WTC11 (cell line): ENCODE measurements at regions not wholly inside any gene's neighbourhood (a gene's known extent, or its start where the extent isn't known, plus 50 kb on each side); places are given as distances from the start of the nearest gene placed in this dataset.

Source experiments
- ATAC-seq: fragments of 200-7000 bp; cut with Tn5 transposase; 2 replicates; pipeline ENCODE4 v1.10.0; 2021; ENCODE audit warnings: mild to moderate bottlenecking, moderate library complexity
- CTCF ChIA-PET: fragments of 300-600 bp; sonication (Branson Sonifier 250); formaldehyde crosslinking; loops from one replicate; lab custom pipeline; 2021; ENCODE audit warnings: antibody characterized with exemption; lab: Charles Lee
- POLR2A ChIA-PET: fragments of 350-600 bp; sonication (Branson Sonifier 250); formaldehyde crosslinking; loops from one replicate; lab custom pipeline; 2021; ENCODE audit warnings: antibody characterized with exemption; lab: Charles Lee
- DNase-seq: peaks from one replicate; pipeline ENCODE4 v3.0.0; 2021; ENCODE audit warnings: low spot score
- H3K27ac Mint-ChIP-seq: 2 replicates; pipeline ENCODE4 v1.8.0; 2021; ENCODE audit warnings: mixed read lengths
- H3K27me3 Mint-ChIP-seq: 2 replicates; pipeline ENCODE4 v1.8.0; 2021; ENCODE audit warnings: low read depth, mild to moderate bottlenecking, moderate library complexity, mixed read lengths
- H3K36me3 Mint-ChIP-seq: 2 replicates; pipeline ENCODE4 v1.8.0; 2021; ENCODE audit warnings: mixed read lengths
- H3K4me1 Mint-ChIP-seq: 2 replicates; pipeline ENCODE4 v1.8.0; 2022; ENCODE audit warnings: mixed read lengths
- H3K4me3 Mint-ChIP-seq: 2 replicates; pipeline ENCODE4 v1.8.0; 2021; ENCODE audit warnings: mild to moderate bottlenecking, moderate library complexity, mixed read lengths
- H3K9me3 Mint-ChIP-seq: 2 replicates; pipeline ENCODE4 v1.8.0; 2021; ENCODE audit warnings: mixed read lengths
- CREB1 ChIP-seq: sonication (generic); formaldehyde crosslinking; IDR thresholded peaks from 2 replicates; pipeline ENCODE4 v1.8.0; 2023; ENCODE audit warnings: mild to moderate bottlenecking, missing genetic modification reagents
- FOXJ3 ChIP-seq: sonication (generic); formaldehyde crosslinking; IDR thresholded peaks from 2 replicates; pipeline ENCODE4 v1.9.0; 2021; ENCODE audit warnings: missing genetic modification reagents, mild to moderate bottlenecking, borderline replicate concordance
- FOXK1 ChIP-seq: sonication (generic); formaldehyde crosslinking; IDR thresholded peaks from 2 replicates; pipeline ENCODE4 v1.8.0; 2022; ENCODE audit warnings: mild to moderate bottlenecking, moderate library complexity, missing genetic modification reagents
- HMGA2 ChIP-seq: fragments of 250-450 bp; sonication (Bioruptor Pico); IDR thresholded peaks from 2 replicates; pipeline ENCODE4 v1.4.0; 2021; ENCODE audit warnings: mild to moderate bottlenecking, moderate library complexity
- IRF2 ChIP-seq: sonication (generic); formaldehyde crosslinking; IDR thresholded peaks from 2 replicates; pipeline ENCODE4 v1.8.0; 2022; ENCODE audit warnings: low read depth, missing genetic modification reagents, borderline replicate concordance
- JAZF1 ChIP-seq: fragments of 250-450 bp; sonication (Bioruptor Pico); IDR thresholded peaks from 2 replicates; pipeline ENCODE4 v1.9.0; 2021; ENCODE audit warnings: moderate library complexity, mild to moderate bottlenecking, inconsistent platforms
- NFATC4 ChIP-seq: fragments of 250-450 bp; sonication (Bioruptor Pico); IDR thresholded peaks from 2 replicates; pipeline ENCODE4 v1.9.0; 2021; ENCODE audit warnings: mild to moderate bottlenecking
- NFYB ChIP-seq: sonication (generic); formaldehyde crosslinking; conservative IDR thresholded peaks from 2 replicates; pipeline ENCODE4 v1.8.0; 2022; ENCODE audit warnings: low read depth, missing genetic modification reagents
- OVOL2 ChIP-seq: fragments of 250-450 bp; sonication (Bioruptor Pico); IDR thresholded peaks from 2 replicates; pipeline ENCODE4 v1.9.0; 2021; ENCODE audit warnings: mild to moderate bottlenecking, borderline replicate concordance
- SMAD3 ChIP-seq: sonication (generic); formaldehyde crosslinking; IDR thresholded peaks from 2 replicates; pipeline ENCODE4 v1.8.0; 2022; ENCODE audit warnings: missing genetic modification reagents, mild to moderate bottlenecking, borderline replicate concordance
- SP1 ChIP-seq: sonication (generic); formaldehyde crosslinking; conservative IDR thresholded peaks from 2 replicates; pipeline ENCODE4 v1.8.1; 2022; ENCODE audit warnings: missing genetic modification reagents
- TCF7 ChIP-seq: sonication (generic); formaldehyde crosslinking; IDR thresholded peaks from 2 replicates; pipeline ENCODE4 v1.8.0; 2022; ENCODE audit warnings: mild to moderate bottlenecking, low read depth, missing genetic modification reagents, moderate library complexity
- ZNF232 ChIP-seq: sonication (generic); formaldehyde crosslinking; IDR thresholded peaks from 2 replicates; pipeline ENCODE4 v1.8.0; 2022; ENCODE audit warnings: mild to moderate bottlenecking, missing genetic modification reagents
- ZNF396 ChIP-seq: fragments of 250-450 bp; sonication (Bioruptor Pico); IDR thresholded peaks from 2 replicates; pipeline ENCODE4 v1.8.0; 2021; ENCODE audit warnings: mild to moderate bottlenecking, moderate library complexity, borderline replicate concordance
- ZNF671 ChIP-seq: fragments of 250-450 bp; sonication (Bioruptor Pico); IDR thresholded peaks from 2 replicates; pipeline ENCODE4 v1.8.0; 2021; ENCODE audit warnings: mild to moderate bottlenecking
- TF ChIP-seq, protein P1 (sequence below): sonication (generic); formaldehyde crosslinking; IDR thresholded peaks from 2 replicates; pipeline ENCODE4 v1.8.1; 2022; ENCODE audit warnings: mild to moderate bottlenecking, moderate library complexity, missing genetic modification reagents
- TF ChIP-seq, protein P2 (sequence below): sonication (generic); formaldehyde crosslinking; IDR thresholded peaks from 2 replicates; pipeline ENCODE4 v1.8.0; 2022; ENCODE audit warnings: missing genetic modification reagents
- TF ChIP-seq, protein P3 (sequence below): sonication (generic); formaldehyde crosslinking; conservative IDR thresholded peaks from 2 replicates; pipeline ENCODE4 v1.8.1; 2022; ENCODE audit warnings: mild to moderate bottlenecking, missing genetic modification reagents
- TF ChIP-seq, protein P4 (sequence below): sonication (generic); formaldehyde crosslinking; IDR thresholded peaks from 2 replicates; pipeline ENCODE4 v1.8.0; 2022; ENCODE audit warnings: mild to moderate bottlenecking, missing genetic modification reagents
- TF ChIP-seq, protein P5 (sequence below): sonication (generic); formaldehyde crosslinking; IDR thresholded peaks from 2 replicates; pipeline ENCODE4 v1.8.0; 2022; ENCODE audit warnings: mild to moderate bottlenecking, missing genetic modification reagents
- TF ChIP-seq, protein P6 (sequence below): sonication (generic); formaldehyde crosslinking; IDR thresholded peaks from 2 replicates; pipeline ENCODE4 v1.8.1; 2022; ENCODE audit warnings: low read depth, mild to moderate bottlenecking, moderate library complexity, missing genetic modification reagents, borderline replicate concordance
- TF ChIP-seq, protein P7 (sequence below): fragments of 250-450 bp; sonication (Bioruptor Pico); IDR thresholded peaks from 2 replicates; pipeline ENCODE4 v1.9.0; 2021; ENCODE audit warnings: mild to moderate bottlenecking

DNA sequence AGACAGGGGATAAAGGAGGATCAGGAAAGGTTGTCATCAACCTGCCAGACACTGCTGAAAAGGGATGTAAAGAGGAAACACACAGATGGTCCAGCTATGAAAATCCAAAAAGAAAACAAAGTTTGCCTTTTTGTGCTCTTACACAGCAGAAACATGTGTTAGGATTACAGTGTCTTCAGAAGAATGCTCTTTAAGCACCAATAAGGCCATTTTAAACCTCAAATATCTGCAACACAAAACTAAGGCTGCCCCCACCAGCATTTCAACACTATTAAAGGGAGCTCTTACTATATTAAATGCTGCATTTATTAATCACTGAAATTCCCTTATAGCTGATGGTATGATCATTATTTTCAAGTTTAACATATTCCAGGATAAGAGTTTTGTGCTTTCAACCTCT, 922.5 kb downstream of the NLGN4Y start:
- Mint-ChIP-seq H3K4me3 (no peak overlapping the region), H3K4me1 (peaks cover 11% of the 10 kb centered on the region), H3K27me3 (no peaks in the 10 kb centered on the region; the same call in 1 of the 2 replicates), H3K36me3 (no peaks in the 10 kb centered on the region), H3K27ac (no peak overlapping the region), H3K9me3 (no peaks in the 10 kb centered on the region)
- ChIA-PET POLR2A (no interaction called here), CTCF (no interaction called here)
- DNase-seq (no peak), ATAC-seq (no peak)
- TF ChIP-seq NFYB (CRISPR knock-in tag) (no peak), ZNF671 (no peak), IRF2 (CRISPR knock-in tag) (no peak), FOXK1 (CRISPR knock-in tag) (no peak), CREB1 (no peak), HMGA2 (CRISPR knock-in tag) (no peak), FOXJ3 (CRISPR knock-in tag) (no peak), TCF7 (no peak), NFATC4 (CRISPR knock-in tag) (no peak), ZNF396 (CRISPR knock-in tag) (no peak), JAZF1 (CRISPR knock-in tag) (no peak), SP1 (CRISPR knock-in tag) (no peak)
- TF ChIP-seq, protein P1, sequence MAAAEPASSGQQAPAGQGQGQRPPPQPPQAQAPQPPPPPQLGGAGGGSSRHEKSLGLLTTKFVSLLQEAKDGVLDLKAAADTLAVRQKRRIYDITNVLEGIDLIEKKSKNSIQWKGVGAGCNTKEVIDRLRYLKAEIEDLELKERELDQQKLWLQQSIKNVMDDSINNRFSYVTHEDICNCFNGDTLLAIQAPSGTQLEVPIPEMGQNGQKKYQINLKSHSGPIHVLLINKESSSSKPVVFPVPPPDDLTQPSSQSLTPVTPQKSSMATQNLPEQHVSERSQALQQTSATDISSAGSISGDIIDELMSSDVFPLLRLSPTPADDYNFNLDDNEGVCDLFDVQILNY, result no peak
- TF ChIP-seq, protein P2, sequence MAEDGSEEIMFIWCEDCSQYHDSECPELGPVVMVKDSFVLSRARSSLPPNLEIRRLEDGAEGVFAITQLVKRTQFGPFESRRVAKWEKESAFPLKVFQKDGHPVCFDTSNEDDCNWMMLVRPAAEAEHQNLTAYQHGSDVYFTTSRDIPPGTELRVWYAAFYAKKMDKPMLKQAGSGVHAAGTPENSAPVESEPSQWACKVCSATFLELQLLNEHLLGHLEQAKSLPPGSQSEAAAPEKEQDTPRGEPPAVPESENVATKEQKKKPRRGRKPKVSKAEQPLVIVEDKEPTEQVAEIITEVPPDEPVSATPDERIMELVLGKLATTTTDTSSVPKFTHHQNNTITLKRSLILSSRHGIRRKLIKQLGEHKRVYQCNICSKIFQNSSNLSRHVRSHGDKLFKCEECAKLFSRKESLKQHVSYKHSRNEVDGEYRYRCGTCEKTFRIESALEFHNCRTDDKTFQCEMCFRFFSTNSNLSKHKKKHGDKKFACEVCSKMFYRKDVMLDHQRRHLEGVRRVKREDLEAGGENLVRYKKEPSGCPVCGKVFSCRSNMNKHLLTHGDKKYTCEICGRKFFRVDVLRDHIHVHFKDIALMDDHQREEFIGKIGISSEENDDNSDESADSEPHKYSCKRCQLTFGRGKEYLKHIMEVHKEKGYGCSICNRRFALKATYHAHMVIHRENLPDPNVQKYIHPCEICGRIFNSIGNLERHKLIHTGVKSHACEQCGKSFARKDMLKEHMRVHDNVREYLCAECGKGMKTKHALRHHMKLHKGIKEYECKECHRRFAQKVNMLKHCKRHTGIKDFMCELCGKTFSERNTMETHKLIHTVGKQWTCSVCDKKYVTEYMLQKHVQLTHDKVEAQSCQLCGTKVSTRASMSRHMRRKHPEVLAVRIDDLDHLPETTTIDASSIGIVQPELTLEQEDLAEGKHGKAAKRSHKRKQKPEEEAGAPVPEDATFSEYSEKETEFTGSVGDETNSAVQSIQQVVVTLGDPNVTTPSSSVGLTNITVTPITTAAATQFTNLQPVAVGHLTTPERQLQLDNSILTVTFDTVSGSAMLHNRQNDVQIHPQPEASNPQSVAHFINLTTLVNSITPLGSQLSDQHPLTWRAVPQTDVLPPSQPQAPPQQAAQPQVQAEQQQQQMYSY (CRISPR knock-in tag), result no peak
- TF ChIP-seq, protein P3, sequence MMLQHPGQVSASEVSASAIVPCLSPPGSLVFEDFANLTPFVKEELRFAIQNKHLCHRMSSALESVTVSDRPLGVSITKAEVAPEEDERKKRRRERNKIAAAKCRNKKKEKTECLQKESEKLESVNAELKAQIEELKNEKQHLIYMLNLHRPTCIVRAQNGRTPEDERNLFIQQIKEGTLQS (CRISPR knock-in tag), result no peak

DNA sequence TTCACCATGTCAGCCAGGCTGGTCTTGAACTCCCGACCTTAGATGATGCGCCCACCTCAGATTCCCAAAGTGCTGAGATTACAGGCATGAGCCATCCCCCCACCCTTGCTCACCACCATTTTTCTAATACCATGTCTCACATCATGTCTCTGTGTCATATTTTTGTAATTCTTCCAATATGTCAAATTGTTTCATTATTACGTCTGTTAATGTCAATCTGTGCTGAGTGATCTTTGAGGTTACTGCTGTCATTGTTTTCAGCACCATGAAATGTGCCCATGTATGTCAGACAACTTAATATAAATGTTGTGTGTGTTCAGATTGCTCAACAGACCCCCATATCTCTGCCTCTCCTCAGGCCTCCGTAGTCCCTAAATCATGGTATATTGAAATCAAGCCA, 923.6 kb downstream of the NLGN4Y start:
- Mint-ChIP-seq H3K27me3 (no peaks in the 10 kb centered on the region; the same call in 1 of the 2 replicates), H3K4me1 (peaks cover 12% of the 10 kb centered on the region), H3K4me3 (no peak overlapping the region), H3K27ac (no peak overlapping the region), H3K9me3 (no peaks in the 10 kb centered on the region)
- POLR2A ChIA-PET, result no interaction called here
- DNase-seq, result no peak
- TF ChIP-seq, protein P4, sequence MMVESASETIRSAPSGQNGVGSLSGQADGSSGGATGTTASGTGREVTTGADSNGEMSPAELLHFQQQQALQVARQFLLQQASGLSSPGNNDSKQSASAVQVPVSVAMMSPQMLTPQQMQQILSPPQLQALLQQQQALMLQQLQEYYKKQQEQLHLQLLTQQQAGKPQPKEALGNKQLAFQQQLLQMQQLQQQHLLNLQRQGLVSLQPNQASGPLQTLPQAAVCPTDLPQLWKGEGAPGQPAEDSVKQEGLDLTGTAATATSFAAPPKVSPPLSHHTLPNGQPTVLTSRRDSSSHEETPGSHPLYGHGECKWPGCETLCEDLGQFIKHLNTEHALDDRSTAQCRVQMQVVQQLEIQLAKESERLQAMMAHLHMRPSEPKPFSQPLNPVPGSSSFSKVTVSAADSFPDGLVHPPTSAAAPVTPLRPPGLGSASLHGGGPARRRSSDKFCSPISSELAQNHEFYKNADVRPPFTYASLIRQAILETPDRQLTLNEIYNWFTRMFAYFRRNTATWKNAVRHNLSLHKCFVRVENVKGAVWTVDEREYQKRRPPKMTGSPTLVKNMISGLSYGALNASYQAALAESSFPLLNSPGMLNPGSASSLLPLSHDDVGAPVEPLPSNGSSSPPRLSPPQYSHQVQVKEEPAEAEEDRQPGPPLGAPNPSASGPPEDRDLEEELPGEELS (CRISPR knock-in tag), result no peak
- TF ChIP-seq, protein P5, sequence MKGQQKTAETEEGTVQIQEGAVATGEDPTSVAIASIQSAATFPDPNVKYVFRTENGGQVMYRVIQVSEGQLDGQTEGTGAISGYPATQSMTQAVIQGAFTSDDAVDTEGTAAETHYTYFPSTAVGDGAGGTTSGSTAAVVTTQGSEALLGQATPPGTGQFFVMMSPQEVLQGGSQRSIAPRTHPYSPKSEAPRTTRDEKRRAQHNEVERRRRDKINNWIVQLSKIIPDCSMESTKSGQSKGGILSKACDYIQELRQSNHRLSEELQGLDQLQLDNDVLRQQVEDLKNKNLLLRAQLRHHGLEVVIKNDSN (CRISPR knock-in tag), result no peak
- TF ChIP-seq ZNF232 (CRISPR knock-in tag) (no peak), OVOL2 (no peak), SMAD3 (CRISPR knock-in tag) (no peak), SP1 (CRISPR knock-in tag) (no peak)
- TF ChIP-seq, protein P6, sequence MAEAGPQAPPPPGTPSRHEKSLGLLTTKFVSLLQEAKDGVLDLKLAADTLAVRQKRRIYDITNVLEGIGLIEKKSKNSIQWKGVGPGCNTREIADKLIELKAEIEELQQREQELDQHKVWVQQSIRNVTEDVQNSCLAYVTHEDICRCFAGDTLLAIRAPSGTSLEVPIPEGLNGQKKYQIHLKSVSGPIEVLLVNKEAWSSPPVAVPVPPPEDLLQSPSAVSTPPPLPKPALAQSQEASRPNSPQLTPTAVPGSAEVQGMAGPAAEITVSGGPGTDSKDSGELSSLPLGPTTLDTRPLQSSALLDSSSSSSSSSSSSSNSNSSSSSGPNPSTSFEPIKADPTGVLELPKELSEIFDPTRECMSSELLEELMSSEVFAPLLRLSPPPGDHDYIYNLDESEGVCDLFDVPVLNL (CRISPR knock-in tag), result no peak
- TF ChIP-seq, protein P7, sequence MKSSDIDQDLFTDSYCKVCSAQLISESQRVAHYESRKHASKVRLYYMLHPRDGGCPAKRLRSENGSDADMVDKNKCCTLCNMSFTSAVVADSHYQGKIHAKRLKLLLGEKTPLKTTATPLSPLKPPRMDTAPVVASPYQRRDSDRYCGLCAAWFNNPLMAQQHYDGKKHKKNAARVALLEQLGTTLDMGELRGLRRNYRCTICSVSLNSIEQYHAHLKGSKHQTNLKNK (CRISPR knock-in tag), result no peak
- TF ChIP-seq, all 79 proteins: peak for 0
- no peak for ATAC-seq
- H3K36me3 Mint-ChIP-seq, result no peaks in the 10 kb centered on the region
- CTCF ChIA-PET, result no interaction called here
